ENCODE measurements at regions not wholly inside any gene's neighbourhood (a gene's known extent, or its start where the extent isn't known, plus 50 kb on each side); places are given as distances from the start of the nearest gene placed in this dataset.

DNA sequence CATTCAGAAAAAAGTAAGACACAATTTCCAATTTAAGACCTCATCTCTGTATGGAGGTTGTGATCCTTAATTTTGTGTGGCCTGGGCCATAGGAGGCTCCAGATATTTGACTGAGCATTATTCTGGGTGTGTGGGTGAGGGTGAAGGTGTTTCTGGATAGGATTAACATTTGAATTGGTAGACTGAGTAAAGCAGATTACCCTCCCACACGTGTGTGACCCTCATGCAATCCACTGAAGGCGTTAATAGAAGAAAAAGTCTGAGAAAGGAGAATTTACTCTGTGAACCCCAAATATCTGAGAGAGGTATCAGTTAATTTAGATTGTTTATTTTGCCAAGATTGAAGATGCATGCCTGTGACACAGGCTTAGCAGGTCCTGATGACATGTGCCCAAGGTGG is 328.0 kb upstream of the POT1 start:
- no peak for DNase-seq (ENCODE audit: low read depth, low spot score)

DNA sequence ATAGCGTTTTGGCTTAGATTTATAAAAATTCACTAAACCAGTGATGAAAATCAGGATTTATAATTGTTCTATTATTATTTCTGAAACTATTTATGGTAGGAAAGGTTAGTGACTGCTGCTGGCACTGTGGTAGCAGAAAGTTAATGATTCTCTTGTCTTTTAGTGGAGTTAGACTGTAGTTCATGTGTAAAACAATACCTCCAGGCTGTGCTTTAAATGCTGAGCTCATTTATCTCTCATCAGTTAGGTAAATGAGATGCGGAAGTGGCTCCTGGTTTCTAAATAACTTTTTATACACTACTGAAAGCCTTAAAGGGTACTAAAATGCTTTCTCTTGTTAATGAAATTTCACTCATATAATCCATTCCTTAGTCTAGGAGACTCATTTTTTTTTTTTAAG is 326.8 kb upstream of the POT1 start:
- DNase-seq (ENCODE audit: low read depth, low spot score), result no peak

DNA sequence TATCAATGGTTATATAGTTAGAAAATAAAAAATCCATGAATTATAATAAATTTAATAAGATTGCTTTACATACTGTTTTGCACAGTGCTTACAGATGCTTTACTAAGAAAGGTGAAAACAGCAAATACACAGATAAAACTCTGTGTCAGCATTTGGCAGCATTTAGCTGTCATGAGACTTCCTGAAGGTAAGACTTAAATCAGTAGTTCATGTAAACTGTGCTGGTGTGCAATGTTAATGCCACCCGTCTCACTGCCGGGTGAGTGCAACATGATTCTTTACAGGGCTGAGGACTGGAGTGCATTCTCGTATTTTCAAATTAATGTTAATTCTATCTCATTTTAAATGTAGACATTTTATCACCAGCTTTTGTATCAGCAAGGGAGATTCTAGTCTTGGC is 326.2 kb upstream of the POT1 start:
- DNase-seq (ENCODE audit: low read depth, low spot score), result no peak

DNA sequence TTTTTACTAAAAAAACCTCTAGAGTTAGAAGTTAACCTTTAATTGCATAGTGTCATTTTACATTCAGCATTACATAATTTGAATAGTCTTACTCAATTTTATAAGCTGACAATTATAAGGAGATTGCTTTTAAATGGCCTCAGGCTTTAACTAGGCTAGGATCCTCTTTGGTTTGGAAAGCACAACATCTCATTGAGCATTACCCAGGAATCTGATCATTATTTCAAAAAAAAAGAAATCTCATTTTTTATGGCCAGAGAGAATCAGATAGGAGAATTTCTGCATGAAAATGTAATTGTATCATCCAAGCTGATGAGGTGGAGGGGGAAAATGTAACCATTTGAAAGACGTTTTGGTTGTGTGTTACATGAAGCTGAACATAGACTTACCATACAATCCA is 324.9 kb upstream of the POT1 start:
- DNase-seq (ENCODE audit: low read depth, low spot score), result no peak

DNA sequence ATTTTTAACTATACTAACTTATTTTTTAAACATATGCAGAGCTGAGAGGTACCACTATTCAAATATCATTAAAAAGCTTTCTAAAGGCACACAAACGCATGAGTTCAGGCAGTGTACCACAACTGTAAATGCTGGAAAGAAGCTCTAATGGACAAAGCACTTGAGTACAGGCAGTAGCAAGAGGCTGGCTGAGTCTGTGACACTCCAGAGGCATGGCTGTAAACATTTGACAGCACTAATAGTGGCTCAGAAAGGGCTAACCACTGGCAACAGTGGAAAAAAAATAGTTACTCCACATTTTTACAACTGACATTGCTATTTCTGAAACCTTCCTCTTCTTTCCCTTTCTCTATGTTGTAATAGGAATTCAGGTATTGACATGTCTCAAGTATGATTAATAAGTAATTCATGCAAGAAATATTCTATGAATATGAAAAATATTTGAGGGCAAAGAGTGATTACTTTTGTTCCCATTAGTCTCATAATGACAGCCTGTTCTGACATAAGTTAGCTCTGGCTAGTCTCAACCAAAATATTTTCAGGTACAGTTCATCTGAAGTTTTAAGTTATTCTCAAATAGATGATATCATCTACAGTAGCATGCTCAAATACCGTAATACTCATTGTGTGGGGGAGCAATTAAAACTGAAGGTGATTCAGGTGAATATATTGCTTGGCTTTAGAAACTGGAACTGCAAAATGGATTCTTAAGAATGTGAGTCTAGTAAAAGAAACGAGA is 324.0 kb upstream of the POT1 start:
- no peak for DNase-seq (ENCODE audit: low read depth, low spot score)

DNA sequence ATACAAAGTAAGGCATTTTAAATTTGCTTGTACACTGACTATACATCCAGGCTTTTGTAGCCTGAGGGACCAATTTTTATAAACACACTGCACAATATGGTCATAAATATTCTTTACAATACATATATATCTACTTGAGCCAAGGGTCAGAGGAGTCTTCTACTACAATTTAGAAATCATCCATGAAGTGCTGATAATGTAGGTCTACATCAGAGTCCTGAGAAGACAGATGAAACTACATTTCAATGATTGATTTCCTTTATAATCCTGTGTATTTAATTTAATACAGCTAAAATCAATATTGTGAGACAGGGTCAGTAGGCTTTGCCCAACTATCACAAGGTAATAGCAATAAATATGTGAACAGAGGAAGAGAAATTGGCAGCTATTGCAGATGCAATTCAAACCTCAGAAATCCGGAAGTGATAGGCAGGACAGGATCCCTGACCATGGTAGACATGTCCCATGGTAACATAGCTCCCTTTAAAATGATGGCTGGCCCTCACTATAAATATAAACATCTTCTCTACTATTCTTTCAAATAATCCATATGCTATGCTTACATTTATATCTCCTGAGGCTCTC is 318.0 kb upstream of the POT1 start:
- DNase-seq (ENCODE audit: low read depth, low spot score), result no peak

DNA sequence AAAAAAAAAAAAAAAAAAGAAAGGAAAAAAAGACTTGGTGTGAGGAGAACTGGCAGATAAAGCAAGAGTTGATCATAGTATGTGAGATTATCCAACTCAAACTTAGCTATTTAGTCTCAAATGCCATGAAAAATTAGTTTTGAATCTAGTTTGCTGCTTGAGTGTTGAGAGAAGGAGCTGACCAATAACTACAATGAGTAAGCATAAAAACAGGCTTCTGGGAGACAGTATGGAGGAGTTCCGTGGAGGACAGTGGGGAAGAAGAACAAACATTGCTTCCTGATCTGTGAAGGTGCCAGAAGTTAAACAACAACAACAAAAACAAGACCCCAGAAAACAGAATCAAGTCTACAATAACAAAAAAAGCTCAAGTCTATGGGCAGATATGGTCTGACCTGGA is 317.1 kb upstream of the POT1 start:
- no peak for DNase-seq (ENCODE audit: low read depth, low spot score)

DNA sequence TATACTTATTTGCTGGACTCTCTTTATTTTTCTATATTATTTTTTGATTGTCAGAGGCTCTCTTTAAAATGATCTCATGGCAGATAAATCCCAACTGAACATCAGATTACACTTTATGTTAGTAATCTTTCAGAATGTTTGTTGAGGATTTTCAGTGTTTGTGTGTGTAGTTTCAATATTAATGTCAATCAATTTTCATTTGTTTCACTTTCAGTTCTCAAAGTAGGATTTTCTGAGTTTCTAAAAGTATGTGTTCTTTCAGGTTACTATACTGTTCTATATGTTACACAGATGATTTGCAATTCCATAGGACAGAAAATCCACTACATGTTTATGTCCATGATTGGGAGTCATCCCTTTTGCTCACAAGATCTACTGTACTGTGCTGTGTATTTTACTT is 311.9 kb upstream of the POT1 start:
- DNase-seq (ENCODE audit: low read depth, low spot score), result no peak

DNA sequence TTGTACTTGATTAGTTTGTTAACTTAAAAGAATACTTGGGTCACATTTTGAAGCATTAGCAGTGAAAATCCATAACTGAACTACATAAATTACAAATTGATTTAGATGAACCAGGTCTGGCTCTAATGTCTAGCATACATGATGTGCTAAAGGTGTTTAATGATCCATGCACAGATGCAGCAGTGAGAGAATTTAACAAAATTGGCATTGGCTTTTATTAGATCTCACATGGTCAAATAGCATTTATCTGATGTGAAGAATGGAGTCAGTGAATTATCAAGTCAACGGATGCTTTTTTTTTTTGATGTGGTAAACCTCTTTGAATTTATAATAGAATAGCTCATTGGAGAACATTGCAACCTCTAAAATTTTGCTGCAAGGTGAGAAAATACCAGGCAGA is 293.0 kb upstream of the POT1 start:
- DNase-seq (ENCODE audit: low read depth, low spot score), result no peak

DNA sequence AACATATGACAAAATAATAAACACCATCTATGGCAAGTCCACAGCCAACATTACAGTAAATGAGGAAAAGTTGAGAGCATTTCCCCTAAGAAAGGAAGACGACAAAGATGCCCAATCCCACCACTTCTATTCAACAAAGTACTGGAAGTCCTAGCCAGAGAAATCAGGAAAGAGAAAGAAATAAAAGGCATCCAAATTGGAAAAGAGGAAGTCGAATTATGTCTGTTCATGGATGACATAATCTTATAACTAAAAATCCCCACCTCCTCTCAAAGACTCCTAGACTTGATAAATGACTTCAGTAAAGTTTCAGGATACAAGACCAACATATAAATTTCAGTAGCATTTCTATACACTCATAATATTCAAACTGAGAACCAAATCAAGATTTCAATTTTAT is 288.5 kb upstream of the POT1 start:
- no peak for DNase-seq (ENCODE audit: low read depth, low spot score)

DNA sequence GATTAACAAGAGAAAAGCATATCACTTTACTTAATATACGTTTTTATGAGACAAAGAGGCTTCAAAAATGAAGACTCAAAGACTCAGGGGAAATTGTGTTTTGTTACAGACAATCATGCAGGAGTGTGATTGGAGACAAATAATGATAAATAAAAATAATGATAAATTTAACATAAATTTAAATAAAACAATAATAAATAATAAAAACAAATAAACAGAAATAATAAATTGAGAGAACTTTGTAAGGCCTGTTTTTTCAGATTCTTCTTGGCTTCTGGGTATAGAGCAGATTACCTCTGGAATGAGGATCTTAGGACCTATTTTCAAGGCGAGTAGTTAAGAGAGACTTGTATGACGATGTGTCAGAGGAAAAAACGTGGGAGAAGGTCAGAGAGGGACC is 271.4 kb upstream of the POT1 start:
- no peak for DNase-seq (ENCODE audit: low read depth, low spot score)

DNA sequence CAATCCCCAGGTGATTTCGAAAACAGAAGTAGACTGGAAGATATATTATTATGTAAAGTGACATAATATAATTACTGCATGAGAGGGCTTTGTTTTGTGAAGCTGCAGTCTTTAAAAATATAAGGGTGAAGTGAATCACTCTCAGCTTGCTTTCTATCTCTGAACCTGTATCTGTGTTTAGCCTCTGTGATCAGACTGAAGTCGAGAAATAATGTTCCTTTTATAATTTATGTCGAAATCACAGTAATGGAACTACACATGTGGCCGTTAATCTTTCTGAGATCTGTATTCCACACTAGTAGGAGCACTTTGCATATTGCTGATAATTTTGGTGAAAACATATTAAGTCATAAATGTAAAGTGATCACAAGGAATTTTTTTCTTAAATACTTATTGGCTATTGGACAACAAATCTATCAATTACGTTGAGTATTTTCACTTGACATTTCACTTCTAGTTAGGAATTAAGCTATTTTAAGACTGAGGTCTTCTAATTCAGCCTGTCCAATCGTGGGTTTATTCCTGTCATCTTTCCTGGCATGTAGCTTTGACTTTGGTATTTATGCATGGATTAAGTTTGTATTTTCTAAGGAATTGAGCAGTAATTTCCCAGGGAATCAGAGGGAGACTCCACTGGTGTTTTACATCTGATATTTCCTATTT is 268.2 kb upstream of the POT1 start:
- no peak for DNase-seq (ENCODE audit: low read depth, low spot score)

DNA sequence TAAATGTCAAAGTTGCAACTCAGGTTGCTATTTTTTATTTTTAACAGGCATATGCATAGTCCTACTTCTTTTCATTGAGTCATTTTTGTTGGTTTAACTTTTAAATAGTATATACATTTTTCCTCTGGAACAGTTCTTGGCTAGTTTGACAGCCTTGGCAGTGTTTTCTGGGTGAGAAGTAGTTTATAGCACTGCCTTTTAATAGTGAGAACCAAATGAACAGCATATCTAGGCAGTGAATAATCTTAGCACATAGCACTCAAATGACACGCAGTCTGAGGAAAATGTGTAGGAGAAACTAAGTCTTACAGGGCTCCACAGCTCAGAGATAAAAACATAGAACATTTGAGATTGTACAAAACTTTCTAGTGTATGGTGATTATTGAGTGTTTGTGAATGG is 265.5 kb upstream of the POT1 start:
- no peak for DNase-seq (ENCODE audit: low read depth, low spot score)

DNA sequence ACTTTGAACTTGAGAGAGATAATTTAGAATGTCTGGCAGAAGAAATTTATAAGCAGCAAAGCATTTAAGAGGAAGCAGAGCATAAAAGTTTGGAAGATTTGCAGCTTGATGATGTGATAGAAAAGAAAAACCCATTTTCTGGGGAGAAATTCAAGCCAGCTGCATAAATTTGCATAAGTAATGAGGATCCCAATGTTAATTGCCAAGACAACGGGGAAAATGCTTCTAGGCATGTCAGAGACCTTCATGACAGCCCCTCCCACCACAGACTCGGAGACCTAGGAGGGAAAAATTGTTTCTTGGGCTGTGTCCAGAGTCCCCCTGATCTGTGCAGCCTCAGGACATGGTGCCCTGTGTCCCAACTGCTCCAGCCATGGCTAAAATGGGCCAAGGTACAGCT is 263.6 kb upstream of the POT1 start:
- no peak for DNase-seq (ENCODE audit: low read depth, low spot score)

DNA sequence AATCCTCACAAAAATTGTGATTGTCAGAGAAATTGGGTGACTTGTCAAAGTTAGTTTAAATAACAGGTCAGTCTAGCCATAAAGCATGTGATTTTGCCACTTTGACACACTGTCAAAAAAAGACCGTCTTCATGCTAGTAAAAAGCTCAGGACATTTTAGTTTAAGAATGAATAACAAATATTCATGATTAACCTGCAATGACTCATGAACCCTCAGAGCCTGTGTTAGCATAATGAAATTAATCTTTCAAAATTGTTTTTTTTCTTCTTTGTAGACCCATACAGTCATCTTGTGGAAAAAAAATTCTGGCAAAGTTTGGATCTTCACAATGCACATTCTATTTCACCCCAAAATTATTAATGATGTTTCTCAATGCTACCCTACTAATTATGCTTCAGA is 255.2 kb upstream of the POT1 start:
- no peak for DNase-seq (ENCODE audit: low read depth, low spot score)

DNA sequence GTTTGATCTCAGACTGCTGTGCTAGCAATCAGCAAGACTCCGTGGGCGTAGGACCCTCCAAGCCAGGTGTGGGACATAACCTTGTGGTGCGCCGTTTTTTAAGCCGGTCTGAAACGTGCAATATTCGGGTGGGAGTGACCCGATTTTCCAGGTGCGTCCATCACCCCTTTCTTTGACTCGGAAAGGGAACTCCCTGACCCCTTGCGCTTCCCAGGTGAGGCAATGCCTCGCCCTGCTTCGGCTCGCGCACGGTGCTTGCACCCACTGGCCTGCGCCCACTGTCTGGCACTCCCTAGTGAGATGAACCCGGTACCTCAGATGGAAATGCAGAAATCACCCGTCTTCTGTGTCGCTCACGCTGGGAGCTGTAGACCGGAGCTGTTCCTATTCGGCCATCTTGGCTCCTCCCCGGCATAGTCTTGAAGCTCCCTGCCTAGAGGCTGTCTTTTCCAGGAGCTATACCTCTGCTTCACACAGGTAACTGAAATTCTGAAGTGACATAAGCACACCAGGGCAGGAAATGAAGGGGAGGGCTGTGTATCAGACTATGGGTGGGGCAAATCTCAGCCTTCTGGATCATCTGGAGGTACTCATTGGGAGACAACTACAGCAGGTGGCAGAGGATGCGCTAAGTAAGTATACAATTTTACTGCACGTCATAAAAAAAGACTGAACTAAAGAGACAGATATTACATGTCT is 252.1 kb upstream of the POT1 start:
- peak; percentile 75 for DNase-seq (ENCODE audit: low read depth, low spot score)

DNA sequence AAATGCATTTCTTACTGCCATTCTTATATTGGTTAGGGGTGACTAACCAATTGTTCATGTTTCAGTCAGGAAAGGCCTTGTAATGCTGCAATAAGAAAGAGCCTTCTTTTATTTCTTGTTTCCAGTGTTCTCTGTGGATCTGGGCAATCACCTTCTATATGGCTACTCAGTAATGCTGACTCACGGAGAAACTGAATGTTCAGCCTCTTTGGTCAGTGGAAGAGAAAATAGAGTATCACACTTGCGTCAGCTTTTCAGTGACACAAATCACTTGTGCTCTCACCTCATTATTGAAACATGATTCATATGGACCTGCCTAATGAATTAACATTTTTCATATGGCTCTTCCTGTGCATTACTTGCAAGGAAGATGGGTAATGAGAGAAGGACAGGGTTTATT is 243.9 kb upstream of the POT1 start:
- DNase-seq (ENCODE audit: low read depth, low spot score), result no peak

DNA sequence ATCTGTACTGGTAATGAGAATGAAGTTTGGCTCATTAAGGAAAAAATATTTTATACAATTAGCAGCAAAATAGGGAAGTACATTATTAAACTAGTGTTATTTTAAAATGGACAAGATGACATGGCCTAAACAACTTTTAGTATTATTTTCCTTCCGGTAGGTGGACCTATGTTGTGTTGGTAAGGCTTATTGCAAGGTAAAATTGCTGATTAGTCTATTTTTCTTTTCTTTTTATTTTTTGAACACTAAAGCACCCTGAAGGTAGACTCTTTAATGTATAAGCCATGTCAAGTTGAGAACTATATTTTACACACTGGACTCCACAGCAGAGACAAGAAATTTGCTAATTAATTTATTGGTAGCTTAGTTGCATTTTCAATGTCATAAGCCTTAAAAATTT is 239.5 kb upstream of the POT1 start:
- no peak for DNase-seq (ENCODE audit: low read depth, low spot score)

DNA sequence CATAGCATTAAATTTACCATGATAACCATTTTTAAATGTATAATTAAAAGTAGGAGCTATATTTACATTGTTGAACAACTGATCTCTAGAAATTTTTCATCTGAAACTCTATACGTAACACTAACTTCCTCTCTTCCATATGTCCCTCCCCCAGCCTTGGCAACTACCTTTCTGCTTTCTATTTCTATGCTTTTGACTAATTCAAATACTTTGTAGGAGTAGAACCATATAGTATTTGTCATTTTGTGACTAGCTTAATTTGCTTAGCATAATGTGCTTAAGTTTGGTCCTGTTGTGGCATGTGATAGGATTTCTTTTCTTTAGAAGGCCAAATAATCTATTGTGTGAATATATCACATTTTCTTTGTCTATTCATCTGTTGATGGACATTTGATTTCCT is 225.3 kb upstream of the POT1 start:
- DNase-seq (ENCODE audit: low read depth, low spot score), result no peak

DNA sequence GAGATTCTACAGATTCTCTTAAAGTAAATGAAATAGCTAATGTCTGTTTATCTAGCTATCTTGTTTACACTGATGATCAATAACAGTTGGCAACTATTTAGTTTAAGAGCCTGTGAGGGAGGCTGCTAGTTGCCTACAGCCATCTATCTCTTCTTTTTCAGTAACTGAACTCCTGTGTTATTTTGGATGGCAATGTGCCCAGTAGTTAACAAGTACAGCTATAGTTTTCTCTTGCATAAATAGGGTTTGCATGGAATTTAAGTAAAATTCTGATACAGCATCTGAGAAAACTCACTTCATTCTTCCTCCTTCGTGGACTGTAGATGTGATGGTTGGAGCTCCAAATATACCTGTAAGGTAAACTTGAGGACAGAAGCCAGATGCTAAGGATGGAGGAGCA is 219.5 kb upstream of the POT1 start:
- no peak for DNase-seq (ENCODE audit: low read depth, low spot score)

DNA sequence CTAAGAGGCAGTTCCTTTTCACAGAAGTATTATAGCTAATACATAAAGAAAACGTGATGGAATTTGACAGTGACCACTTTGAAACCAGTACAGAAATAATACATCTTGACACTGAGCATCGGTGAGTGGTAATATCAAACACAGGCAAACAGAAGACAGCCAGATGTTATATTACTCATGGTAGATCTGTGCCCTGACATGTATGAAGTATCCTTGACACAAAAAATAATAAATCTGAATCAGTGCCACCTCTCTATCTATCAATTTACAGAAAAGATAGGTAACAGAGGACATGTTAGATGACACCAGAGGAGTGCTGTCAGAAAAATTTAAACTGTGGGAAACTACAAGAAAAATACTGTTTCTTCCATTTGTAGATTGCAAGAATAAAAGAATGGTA is 217.4 kb upstream of the POT1 start:
- DNase-seq (ENCODE audit: low read depth, low spot score), result no peak

DNA sequence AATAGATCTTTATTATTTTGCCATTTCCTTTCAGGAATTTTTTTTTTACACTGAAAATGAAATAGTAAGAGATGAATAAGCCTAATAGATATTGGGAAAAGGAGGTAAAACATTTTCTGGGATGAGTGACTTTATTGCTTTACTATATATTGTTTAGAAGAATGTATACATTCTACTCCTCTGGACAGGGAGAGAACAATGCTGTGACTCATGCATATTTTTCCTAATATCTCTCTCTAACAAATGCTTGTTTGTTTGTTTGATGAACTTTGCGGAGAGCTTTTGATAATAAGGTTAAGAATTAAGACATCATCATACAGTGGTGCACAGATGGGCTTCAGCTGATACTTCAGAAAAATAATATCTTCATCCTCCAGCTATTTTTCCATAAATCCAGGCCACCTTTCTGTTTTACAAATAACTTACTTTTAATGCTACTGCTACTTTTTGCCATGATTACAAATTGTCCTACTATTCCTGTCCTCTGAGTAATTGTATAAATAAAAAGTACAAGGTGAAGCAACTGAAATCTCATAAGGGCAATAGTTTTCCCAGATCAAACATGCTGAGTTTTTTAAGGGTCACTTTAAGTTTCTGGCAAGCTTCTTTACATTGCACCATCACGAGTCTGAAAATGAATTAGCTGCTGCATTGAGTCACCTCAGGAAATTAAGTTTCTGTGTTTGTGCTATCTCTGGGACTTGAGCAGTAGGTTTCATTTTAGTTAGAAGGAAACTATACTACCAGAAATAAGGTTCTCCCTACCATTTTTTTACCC is 207.3 kb upstream of the POT1 start:
- DNase-seq (ENCODE audit: low read depth, low spot score), result no peak

Data from ELF-1 (cell line).